ENCODE measurements at regions not wholly inside any gene's neighbourhood (a gene's known extent, or its start where the extent isn't known, plus 50 kb on each side); places are given as distances from the start of the nearest gene placed in this dataset.

DNA sequence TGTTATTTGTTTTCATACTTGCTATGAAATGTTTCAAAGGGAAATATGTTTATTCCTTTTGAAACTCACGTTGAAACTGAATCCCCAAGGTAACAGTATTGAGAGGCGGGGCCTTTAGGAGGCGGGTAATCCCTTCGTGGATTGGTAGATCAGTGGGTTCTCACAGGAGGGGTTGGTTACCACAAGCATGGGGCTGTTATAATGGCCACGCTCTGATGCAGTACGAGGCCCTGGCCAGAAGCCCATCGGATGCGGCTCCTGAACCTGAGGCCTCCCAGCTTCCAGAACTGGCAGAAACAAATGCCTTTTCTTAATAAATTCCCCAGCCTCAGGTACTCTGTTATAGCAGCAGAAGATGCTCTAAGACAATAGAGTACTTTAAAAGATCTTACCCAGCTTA lies 135.7 kb downstream of the ASB1 start:
- DNase-seq: no peak

DNA sequence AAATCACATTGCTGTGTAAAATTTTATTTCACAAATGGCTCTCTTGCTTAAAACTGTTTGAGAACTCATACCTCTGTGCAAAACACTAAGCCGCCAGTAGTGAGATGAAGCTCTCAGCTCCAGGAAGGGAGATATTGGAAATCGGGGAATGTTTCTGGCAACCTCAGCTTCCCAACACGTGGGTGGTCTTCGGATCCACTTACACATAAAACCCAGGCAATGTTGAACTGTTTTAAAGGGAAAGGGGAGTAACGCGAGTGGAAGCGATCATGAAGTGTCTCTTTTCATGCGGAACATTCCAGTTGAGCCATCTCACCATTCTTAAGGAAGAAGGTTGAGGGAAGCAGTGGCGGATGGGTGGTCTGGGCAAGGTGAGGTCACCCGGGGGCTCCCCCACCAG lies 136.8 kb downstream of the ASB1 start:
- no peak for DNase-seq

DNA sequence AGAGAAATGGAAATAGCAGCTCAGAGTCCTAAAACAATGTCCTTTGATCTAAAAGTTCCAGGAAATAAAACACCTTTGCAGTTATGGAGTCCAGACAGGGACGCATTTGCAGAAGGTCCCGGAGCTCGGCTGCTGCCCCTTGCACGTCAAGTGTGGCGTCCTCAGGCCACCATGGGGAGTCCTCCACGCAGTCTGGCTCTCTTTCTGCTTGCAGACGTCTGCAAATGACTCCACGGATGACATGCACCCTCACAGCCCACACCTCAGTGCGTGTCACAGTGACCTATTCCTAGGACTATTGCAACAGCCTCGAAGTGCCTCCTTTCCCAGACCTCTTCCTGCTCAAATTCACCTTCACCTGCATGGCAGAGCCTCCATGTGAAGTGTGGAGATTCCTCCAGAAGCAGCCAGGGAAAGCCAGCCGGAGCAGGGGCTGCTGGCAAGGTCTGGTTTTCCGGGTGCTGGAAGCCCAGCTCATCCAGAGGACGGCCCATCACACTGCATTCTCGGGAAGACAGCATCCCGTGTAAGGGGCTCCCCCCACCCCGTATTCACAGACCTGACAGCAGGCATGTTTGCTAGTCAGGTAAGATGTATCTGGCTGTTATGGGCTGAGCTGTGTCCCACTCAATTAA lies 137.7 kb downstream of the ASB1 start:
- DNase-seq: no peak

DNA sequence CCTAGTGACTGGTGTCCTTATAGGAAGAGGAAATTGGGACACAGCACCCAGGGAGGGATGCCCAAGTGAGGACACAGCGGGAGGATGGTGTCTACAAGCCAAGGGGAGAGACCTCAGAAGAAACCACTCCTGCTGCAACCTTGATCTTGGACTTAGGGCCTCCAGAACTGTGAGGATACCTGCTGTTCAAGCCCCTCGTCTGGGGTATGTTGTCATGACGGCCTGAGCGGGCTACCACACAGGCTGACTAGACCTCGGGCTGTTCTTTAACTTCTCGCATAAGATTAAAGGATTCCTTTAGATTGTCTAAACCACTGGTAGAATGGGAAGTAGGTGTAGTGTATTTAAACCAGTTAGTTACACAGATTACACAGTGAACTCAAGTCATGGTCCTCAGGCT lies 138.3 kb downstream of the ASB1 start:
- DNase-seq: no peak

- DNase-seq: no peak
Observed at GRCh38 chr2:238566001-238566645, 139.4 kb downstream of the ASB1 start.

- no peak for DNase-seq
Observed at GRCh38 chr2:238567067-238567855, 140.5 kb downstream of the ASB1 start.

GRCh38 chr2:238567996-238568395 lies 141.3 kb downstream of the ASB1 start:
- no peak for DNase-seq

- no peak for DNase-seq
Observed at GRCh38 chr2:238568455-238569440, 142.0 kb downstream of the ASB1 start.

- no peak for DNase-seq
Observed at GRCh38 chr2:238569507-238570195, 142.9 kb downstream of the ASB1 start.

- no peak for DNase-seq
Observed at GRCh38 chr2:238570391-238570790, 143.7 kb downstream of the ASB1 start.

GRCh38 chr2:238570926-238571325 lies 144.2 kb downstream of the ASB1 start:
- DNase-seq: no peak

DNA sequence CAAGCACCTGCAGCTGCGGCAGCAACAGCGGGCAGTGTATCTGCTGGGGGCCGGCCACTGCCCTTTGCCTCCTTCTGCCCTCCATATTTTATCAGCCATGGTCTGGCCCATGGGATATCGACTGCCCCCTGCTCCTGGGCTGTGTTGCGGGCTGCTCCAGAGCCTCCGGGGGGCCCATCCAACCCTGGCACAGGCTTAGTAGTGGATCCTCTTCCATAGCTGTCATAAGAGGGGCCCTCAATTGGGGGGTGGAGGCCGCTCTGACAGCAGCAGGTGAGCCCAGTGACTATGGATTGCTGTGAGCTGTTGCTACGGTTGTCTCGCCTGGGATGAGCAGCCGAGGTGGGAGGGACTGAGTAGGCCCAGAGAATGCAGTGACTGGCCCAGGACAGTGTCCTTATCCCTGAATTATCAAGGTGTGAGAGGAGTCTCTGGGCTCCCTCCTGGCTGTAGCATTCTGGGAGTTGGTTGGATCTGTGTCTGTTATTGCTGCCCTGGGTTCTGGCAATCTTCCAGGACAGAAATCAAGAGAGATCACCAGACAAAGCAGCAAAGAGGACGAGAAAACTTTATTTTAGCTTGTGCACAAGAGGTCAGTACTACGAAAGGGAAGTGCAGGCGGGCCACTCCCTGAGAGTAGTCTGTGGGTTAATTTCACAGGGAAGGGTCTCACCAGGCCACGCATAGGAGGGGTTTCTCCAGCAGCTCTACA lies 145.1 kb downstream of the ASB1 start:
- no peak for DNase-seq

- no peak for DNase-seq
Observed at GRCh38 chr2:238573065-238573778, 146.5 kb downstream of the ASB1 start.

DNA sequence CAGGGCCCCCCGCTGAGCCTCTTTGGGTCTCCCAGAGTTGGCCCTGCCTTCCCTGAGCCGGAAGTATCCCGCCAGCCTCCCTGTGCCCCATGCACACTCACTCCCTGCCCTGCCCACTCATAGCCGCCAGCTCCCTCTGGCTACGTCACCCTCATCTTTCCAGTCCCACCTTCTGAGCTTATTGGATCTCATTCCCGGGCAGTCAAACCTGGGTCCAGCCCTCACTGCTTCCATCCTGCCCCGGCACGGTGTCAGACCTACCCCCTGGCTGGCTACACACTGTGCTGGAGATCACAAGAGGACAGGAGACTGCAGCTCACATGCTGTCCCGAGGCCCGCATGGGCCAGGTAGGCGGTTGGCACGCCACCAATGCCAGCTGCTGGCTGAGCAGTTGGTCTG lies 147.2 kb downstream of the ASB1 start:
- no peak for DNase-seq

DNA sequence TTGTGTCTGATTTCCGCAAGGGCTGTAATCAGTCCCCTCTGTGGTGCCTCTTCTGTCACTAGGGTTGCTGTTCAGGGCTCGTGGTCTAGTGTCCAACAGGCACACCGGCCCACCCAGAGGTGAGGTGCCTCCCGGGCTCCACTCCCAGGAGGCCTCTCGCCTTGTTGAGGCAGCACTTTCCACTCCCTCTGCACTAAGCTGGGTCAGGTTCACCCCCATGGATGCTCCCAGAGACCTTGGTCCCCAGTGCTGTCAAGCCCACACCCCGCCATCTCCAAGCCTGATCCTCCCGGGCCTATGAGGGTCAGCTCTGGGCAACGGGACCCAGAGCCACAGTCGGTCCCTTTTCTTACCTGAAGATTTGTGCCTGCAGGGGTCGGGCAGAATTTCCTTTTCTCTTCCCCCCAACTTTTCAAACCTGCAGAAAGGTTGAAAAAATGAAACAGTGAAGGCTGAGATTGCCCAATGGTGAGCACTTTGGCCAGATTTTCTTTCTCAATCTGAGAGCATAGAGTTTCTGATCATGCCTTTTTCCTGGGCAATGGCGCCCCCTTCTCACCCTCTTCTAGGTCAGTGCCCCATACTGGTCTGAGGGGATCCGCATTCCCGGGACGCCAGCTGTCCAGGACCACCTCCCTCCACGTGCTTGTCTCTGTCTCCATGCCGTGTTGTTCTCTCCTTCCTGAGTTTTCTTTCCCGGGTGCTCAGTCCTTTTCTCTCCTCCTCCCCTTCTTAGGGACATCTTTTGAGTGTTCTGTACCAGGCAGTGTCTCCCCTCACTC lies 148.0 kb downstream of the ASB1 start:
- DNase-seq: no peak

DNA sequence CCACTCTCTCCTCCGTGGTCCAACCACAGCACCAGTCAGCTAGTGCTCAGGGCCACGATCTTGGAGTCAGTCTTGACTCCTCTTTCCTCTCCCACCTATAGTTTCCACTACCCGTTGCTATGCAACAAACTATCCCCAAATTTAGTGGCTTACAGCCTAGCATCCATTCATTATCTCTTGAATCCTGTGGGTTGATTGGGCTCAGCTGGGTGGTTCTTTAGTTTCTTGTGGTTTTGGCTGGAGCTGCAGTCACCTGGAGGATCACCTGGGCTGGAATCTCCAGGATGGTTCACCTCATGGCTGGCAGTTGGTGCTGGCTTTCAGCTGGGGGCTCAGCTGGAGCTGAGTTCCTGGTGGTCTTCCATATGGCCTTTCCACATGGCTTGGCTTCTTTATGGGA lies 149.9 kb downstream of the ASB1 start:
- no peak for DNase-seq

DNA sequence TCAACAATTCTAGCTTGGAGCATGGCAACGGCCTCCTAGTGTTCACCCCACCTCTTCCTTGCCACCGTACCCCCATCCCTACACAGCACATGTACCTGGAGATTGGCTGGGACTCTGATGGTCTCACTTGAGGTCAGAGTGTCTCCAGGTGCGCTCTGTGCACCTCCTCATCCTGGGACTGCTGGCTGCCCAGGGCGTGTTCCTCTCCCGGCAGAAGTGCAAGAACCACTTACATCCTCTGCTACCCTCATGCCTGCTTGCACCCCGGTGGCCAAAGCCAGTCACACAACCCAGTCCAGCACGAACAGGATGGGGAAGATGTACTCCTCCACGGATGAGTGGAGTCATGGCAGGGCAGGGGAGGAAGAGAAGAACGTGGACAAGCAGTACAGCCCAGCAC lies 151.5 kb downstream of the ASB1 start:
- DNase-seq: no peak

- DNase-seq: no peak
Observed at GRCh38 chr2:238580486-238580885, 153.8 kb downstream of the ASB1 start.

DNA sequence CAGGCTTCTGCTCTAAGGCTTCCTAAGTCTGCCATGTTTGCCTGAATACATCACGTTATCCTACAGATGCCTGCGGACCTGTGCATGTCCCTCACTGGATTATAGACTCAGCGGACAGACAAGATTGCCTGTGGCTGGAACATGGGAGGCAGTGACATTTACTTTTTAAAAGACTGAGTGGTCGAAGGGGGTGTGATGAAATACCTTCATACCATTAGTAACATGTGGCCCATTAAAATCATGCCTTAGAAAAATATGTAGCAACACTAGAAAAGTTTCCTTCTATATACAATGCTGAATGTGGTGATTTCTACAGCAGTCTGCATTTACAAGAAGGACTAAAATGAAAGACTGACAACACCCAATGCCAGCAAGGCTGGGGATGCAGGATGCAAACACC lies 154.4 kb downstream of the ASB1 start:
- no peak for DNase-seq

DNA sequence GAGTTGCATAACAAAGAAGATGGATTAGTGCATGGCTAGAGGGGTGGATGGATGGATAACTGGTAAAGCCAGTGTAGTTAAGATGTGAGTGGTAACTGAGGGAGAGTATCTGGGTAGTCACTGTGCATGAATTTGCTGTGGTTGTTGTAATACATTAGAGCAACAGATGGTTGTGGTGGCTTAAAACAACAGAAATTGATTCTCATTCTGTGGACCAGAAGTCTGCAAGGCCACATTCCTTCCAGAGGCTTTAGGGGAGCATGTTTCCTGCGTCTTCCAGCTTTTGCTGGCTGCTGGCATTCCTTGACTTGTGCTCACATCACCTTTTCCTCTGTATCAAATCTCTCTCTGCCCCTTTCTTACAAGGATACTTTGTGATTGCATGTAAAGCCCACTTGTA lies 155.4 kb downstream of the ASB1 start:
- no peak for DNase-seq
